Ovary (tissue), 3 donors: ENCODE measurements at regions not wholly inside any gene's neighbourhood (a gene's known extent, or its start where the extent isn't known, plus 50 kb on each side); places are given as distances from the start of the nearest gene placed in this dataset.

ENCODE experiments used
- CTCF ChIP-seq, 3 donors: fragments of 450-650 bp in 2 of 3; fragments of 200-600 bp in 1 of 3; IDR thresholded peaks; one replicate each; pipeline versions ENCODE4 v1.5.1 to v1.8.0; 2016 to 2022; ENCODE audit warnings: antibody characterized with exemption in 3 of 3, mild to moderate bottlenecking in 1 of 3
- EP300 ChIP-seq: sonication (generic); formaldehyde crosslinking; IDR thresholded peaks from one replicate; pipeline ENCODE4 v1.6.1; 2017; ENCODE audit warnings: antibody characterized with exemption
- POLR2A ChIP-seq: fragments of 450-650 bp; IDR thresholded peaks from one replicate; pipeline ENCODE4 v1.6.1; 2017; ENCODE audit warnings: antibody characterized with exemption, mild to moderate bottlenecking, moderate library complexity
- donor health status: DM: no; HTN: no; CAD: no.

GRCh38 chr2:42935692-42936671 is 143.6 kb upstream of the HAAO start:
- TF ChIP-seq EP300 (no peak), CTCF (IDR thresholded peaks at IDR 0.05) (no peak), POLR2A (no peak)
